ENCODE measurements at regions not wholly inside any gene's neighbourhood (a gene's known extent, or its start where the extent isn't known, plus 50 kb on each side); places are given as distances from the start of the nearest gene placed in this dataset.

- TF ChIP-seq, protein P1, sequence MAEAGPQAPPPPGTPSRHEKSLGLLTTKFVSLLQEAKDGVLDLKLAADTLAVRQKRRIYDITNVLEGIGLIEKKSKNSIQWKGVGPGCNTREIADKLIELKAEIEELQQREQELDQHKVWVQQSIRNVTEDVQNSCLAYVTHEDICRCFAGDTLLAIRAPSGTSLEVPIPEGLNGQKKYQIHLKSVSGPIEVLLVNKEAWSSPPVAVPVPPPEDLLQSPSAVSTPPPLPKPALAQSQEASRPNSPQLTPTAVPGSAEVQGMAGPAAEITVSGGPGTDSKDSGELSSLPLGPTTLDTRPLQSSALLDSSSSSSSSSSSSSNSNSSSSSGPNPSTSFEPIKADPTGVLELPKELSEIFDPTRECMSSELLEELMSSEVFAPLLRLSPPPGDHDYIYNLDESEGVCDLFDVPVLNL (CRISPR knock-in tag; IDR thresholded peaks at IDR 0.05; ENCODE audit: low read depth) = no peak
- no peak for TF ChIP-seq ZNF124 (CRISPR knock-in tag; IDR thresholded peaks at IDR 0.05)
- TF ChIP-seq, protein P2, sequence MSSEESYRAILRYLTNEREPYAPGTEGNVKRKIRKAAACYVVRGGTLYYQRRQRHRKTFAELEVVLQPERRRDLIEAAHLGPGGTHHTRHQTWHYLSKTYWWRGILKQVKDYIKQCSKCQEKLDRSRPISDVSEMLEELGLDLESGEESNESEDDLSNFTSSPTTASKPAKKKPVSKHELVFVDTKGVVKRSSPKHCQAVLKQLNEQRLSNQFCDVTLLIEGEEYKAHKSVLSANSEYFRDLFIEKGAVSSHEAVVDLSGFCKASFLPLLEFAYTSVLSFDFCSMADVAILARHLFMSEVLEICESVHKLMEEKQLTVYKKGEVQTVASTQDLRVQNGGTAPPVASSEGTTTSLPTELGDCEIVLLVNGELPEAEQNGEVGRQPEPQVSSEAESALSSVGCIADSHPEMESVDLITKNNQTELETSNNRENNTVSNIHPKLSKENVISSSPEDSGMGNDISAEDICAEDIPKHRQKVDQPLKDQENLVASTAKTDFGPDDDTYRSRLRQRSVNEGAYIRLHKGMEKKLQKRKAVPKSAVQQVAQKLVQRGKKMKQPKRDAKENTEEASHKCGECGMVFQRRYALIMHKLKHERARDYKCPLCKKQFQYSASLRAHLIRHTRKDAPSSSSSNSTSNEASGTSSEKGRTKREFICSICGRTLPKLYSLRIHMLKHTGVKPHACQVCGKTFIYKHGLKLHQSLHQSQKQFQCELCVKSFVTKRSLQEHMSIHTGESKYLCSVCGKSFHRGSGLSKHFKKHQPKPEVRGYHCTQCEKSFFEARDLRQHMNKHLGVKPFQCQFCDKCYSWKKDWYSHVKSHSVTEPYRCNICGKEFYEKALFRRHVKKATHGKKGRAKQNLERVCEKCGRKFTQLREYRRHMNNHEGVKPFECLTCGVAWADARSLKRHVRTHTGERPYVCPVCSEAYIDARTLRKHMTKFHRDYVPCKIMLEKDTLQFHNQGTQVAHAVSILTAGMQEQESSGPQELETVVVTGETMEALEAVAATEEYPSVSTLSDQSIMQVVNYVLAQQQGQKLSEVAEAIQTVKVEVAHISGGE (CRISPR knock-in tag; IDR thresholded peaks at IDR 0.05) = no peak
- TF ChIP-seq, protein P3, sequence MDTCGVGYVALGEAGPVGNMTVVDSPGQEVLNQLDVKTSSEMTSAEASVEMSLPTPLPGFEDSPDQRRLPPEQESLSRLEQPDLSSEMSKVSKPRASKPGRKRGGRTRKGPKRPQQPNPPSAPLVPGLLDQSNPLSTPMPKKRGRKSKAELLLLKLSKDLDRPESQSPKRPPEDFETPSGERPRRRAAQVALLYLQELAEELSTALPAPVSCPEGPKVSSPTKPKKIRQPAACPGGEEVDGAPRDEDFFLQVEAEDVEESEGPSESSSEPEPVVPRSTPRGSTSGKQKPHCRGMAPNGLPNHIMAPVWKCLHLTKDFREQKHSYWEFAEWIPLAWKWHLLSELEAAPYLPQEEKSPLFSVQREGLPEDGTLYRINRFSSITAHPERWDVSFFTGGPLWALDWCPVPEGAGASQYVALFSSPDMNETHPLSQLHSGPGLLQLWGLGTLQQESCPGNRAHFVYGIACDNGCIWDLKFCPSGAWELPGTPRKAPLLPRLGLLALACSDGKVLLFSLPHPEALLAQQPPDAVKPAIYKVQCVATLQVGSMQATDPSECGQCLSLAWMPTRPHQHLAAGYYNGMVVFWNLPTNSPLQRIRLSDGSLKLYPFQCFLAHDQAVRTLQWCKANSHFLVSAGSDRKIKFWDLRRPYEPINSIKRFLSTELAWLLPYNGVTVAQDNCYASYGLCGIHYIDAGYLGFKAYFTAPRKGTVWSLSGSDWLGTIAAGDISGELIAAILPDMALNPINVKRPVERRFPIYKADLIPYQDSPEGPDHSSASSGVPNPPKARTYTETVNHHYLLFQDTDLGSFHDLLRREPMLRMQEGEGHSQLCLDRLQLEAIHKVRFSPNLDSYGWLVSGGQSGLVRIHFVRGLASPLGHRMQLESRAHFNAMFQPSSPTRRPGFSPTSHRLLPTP (IDR thresholded peaks at IDR 0.05; ENCODE audit: borderline replicate concordance, extremely low read depth, insufficient read length) = no peak
- no peak for TF ChIP-seq TCF7L2 (IDR thresholded peaks at IDR 0.05; ENCODE audit: low read depth, low read length)
- TF ChIP-seq TBP (optimal IDR thresholded peaks at IDR 0.05; ENCODE audit: low read depth, low read length) = no peak
Observed at GRCh38 chr12:60281522-60281921, 685.7 kb downstream of the SLC16A7 start (continued).

Measured in K562 (cell line).